HG03558 (cell line): ENCODE measurements at regions not wholly inside any gene's neighbourhood (a gene's known extent, or its start where the extent isn't known, plus 50 kb on each side); places are given as distances from the start of the nearest gene placed in this dataset.
A peak's percentile ranks its signal among the peaks of the same experiment; 100 is the strongest.

Experiments used
- ATAC-seq: cut with Tn5 transposase; IDR thresholded peaks from one replicate; pipeline ENCODE4 v1.9.1; 2021; ENCODE audit warnings: moderate number of reproducible peaks; ENCODE audit not compliant: unreplicated experiment; ENCODE audit errors: extremely low read depth

- no peak for ATAC-seq
Observed at GRCh38 chr15:47824147-47824546, 106.8 kb downstream of the SEMA6D start.

- no peak for ATAC-seq
Observed at GRCh38 chr15:47829667-47830066, 112.4 kb downstream of the SEMA6D start.

DNA sequence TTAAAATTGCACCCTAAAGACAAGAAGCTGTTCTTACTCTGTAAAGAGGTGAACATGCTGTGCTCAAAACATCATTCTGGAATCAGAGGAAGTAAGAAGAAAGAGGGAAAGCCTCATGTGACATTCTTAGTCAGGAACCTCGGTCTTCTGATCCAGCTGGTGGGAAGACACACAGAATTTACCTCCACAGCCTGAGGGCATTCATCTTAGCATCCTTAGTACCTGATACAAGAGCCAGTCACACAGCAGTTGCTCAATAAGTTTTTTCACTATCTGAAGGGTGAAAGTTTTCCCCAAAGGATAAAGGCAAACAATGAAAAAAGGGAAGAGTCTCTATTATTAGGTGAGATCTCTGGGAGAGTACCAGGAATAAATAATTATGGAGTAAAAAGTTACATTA lies 116.8 kb downstream of the SEMA6D start:
- ATAC-seq = no peak

- ATAC-seq = no peak
Observed at GRCh38 chr15:47839233-47839825, 122.0 kb downstream of the SEMA6D start.

DNA sequence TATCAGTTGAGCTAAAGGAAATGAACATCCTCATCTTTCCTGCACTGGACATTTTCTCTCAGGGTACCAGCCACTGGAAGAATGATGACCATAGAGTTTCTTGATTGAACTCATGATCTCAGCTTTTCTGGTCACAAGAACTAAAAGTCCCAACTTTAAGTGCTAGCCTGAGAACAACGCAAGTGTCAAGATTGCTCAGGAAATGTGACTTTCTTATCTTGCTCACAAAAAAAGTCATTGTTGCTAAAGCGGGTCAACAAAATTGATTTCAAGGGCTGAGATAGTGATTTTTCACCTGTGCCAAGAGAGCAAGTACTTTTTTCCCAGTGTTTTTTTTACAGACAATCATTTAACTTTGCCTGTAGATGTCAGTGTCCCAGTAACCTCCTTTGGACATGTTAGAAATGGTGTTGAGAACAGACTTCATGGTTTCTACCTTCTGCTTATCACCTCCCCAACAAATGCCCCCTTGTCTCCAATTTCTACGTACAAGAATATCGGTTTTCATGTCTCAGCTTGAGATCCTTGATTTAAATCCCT lies 125.9 kb downstream of the SEMA6D start:
- no peak for ATAC-seq

GRCh38 chr15:47844437-47844836 lies 127.1 kb downstream of the SEMA6D start:
- no peak for ATAC-seq

DNA sequence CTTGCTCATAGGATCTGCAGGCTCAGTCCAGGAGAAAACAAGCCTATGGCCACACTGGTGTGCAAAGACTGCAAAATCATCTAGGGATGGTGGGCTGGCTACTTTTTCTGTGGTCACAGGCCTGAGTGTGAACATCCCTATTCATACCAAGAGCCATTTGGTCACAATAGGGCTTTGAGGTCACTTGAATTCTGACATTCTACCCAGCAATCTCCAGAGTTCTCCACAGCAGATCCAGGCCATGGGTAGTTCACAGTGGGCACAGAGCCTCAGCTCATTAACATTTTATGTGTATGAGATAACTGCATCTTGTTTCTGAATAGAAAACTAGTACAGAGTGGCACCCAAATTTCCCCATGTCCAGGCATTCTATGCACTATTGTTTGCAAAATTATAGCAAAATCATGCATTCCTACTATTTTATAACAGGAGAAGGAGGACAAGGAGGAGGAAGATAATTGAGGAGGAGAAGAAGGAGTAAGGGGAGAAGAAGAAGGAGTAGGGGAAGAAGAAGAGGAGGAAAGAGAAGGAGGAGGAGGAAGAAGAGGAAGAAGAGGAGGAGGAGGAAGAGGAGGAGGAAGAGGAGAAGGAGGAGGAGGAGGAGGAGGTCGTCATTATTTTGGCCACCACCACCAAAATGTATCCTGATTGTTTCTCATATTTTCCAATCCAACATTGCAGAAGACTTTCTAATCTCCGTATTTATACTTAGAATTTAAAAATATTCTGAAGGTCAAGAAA lies 129.0 kb downstream of the SEMA6D start:
- ATAC-seq = no peak

GRCh38 chr15:47846876-47847275 lies 129.6 kb downstream of the SEMA6D start:
- no peak for ATAC-seq

- ATAC-seq = no peak
Observed at GRCh38 chr15:47856071-47856470, 138.8 kb downstream of the SEMA6D start.

GRCh38 chr15:47857014-47857775 lies 139.9 kb downstream of the SEMA6D start:
- no peak for ATAC-seq

- ATAC-seq = no peak
Observed at GRCh38 chr15:47857776-47858167, 140.5 kb downstream of the SEMA6D start.

GRCh38 chr15:47861111-47861903 lies 144.0 kb downstream of the SEMA6D start:
- no peak for ATAC-seq

- ATAC-seq = peak; percentile 73
Observed at GRCh38 chr15:47862402-47862801, 145.1 kb downstream of the SEMA6D start.

- no peak for ATAC-seq
Observed at GRCh38 chr15:47866446-47866845, 149.1 kb downstream of the SEMA6D start.

DNA sequence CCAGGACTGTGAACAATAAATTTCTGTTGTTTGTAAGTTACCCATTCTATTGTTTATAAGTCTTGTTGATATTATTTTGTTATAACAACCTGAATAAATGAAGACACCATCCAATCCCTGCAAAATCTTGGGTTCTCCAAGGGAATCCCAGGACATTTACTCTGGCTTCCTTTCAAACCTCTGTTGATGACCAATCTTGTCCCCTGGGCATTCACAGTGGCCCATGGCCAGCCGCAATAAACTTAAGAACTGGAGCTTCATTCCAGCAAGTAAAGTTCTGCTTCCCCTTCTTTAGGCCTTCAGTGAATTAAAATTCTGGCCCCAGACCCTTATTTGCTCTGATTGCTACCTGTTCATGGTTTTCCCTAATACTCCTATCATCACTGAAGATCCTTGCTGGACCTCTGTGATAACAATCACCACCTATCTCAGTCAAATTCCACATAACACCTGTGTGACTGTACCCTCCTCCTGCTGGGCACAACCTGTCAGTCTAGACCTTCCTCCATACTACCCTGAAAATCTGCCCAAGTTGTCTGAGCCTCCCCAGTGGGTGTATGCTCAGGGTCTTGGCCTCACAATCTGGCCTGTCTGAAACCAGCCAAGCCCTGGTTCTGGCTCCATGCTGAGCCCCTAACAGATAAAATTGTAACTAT lies 153.1 kb downstream of the SEMA6D start:
- no peak for ATAC-seq

DNA sequence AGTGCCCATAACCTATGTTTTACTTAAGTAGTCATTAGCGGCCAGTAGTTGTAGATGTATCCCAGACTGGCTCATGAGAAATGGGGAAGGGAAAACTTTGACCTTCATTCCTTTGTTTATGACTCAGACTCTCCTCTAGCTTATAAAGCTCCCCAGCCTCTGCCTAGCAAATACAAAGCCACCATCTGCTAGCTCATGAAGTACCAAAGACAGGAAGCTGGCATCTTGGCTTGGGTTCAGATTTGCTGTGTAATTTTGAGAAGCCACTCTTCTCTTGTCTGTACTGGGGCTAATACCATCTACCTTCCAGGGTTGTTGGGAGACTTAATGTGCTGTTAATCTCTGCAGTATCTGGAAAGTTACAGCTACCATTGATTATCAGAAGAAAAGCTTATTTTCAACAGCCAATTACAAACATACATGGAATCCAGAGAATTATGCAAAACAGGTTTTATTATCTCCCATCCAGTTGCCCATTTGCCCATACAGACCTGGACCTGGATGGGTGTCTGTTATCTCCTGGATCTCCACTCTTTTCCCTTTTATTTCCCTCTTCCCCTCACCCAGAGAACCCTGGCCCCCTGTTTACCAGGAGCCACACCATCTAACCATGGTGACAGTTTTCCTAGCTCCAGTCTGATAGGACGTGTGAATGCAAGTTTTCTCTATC lies 153.8 kb downstream of the SEMA6D start:
- no peak for ATAC-seq

DNA sequence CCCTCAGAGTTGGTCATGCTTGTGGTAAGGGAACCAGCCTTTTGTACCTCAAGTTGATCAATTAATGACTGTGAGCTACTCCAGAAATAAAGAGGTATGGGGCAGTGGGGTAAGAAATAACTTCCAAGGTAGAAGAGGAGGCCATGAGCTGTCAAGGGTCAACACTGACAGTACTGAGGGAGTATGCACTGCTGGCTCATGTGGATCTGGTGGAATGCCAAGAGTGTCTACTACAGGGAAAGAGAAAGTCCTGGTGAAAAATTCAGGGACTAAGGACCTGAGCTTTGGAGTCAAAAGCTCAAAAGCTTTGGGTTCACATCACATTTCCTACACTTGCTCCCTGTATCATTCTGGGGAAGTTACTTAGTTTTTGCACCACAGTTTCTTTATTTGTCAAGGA lies 154.9 kb downstream of the SEMA6D start:
- ATAC-seq = no peak

GRCh38 chr15:47872869-47873432 lies 155.6 kb downstream of the SEMA6D start:
- ATAC-seq = no peak

DNA sequence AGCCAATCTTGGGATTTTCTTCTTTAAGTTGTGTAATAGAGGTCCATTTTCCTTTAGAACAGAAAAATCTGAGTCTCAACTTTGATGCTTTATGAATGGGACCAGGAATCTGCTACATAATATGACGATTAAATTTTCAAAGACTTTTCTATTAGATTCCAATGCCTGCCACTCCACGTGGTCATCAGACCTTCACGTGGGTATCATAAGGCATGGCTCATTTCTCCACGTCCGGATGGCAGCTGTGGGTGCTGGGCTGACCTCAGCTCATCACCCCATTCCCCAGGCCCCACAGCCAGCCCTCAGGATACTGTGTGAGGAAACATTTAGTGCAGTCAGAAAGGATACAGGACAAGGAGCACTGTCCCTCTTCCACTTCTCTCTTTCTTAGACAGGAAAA lies 159.7 kb downstream of the SEMA6D start:
- no peak for ATAC-seq
